Hepatocyte (in vitro differentiated cells): ENCODE measurements at regions not wholly inside any gene's neighbourhood (a gene's known extent, or its start where the extent isn't known, plus 50 kb on each side); places are given as distances from the start of the nearest gene placed in this dataset.

Experiments used
- DNase-seq: peaks from one replicate; pipeline ENCODE4 v3.0.0-alpha.2; 2016; ENCODE audit warnings: low spot score
- H2AFZ ChIP-seq: fragments of 200-600 bp; sonication (generic); 2 replicates; pipeline ENCODE4 v1.6.0; 2016; ENCODE audit warnings: antibody characterized with exemption, mild to moderate bottlenecking
- H3K27ac ChIP-seq: fragments of 200-600 bp; sonication (generic); 2 replicates; pipeline ENCODE4 v1.5.1; 2016; ENCODE audit warnings: mild to moderate bottlenecking
- H3K27me3 ChIP-seq: fragments of 200-600 bp; sonication (generic); 2 replicates; pipeline ENCODE4 v1.6.1; 2016
- H3K36me3 ChIP-seq: fragments of 200-600 bp; sonication (generic); replicated peaks from 2 replicates; pipeline ENCODE4 v1.5.1; 2016; ENCODE audit warnings: low read depth; ENCODE audit not compliant: insufficient read depth
- H3K4me1 ChIP-seq: fragments of 200-600 bp; sonication (generic); 2 replicates; pipeline ENCODE4 v1.5.1; 2016; ENCODE audit warnings: mild to moderate bottlenecking, moderate library complexity; ENCODE audit not compliant: insufficient read depth
- H3K4me2 ChIP-seq: fragments of 200-600 bp; sonication (generic); 2 replicates; pipeline ENCODE4 v1.6.0; 2016
- H3K4me3 ChIP-seq: fragments of 200-600 bp; sonication (generic); 2 replicates; pipeline ENCODE4 v1.5.1; 2016; ENCODE audit warnings: mild to moderate bottlenecking
- H3K79me2 ChIP-seq: fragments of 200-600 bp; sonication (generic); 2 replicates; pipeline ENCODE4 v1.6.0; 2017; ENCODE audit warnings: mild to moderate bottlenecking
- H3K9me2 ChIP-seq: fragments of 200-600 bp; sonication (generic); replicated peaks from 2 replicates; pipeline ENCODE4 v1.6.0; 2017; ENCODE audit warnings: mild to moderate bottlenecking; ENCODE audit not compliant: insufficient read depth
- H3K9me3 ChIP-seq: fragments of 200-600 bp; sonication (generic); 2 replicates; pipeline ENCODE4 v1.5.1; 2016; ENCODE audit warnings: low read depth, mild to moderate bottlenecking
- H4K20me1 ChIP-seq: fragments of 200-600 bp; sonication (generic); 2 replicates; pipeline ENCODE4 v1.6.0; 2016; ENCODE audit warnings: mild to moderate bottlenecking; ENCODE audit not compliant: insufficient read depth, poor library complexity, severe bottlenecking
- EZH2 ChIP-seq: fragments of 200-600 bp; sonication (generic); IDR thresholded peaks from 2 replicates; pipeline ENCODE4 v1.6.1; 2016; ENCODE audit warnings: antibody characterized with exemption, mild to moderate bottlenecking, borderline replicate concordance
- EZH2phosphoT487 ChIP-seq: fragments of 200-600 bp; sonication (generic); IDR thresholded peaks from one replicate; pipeline ENCODE4 v1.6.1; 2018; ENCODE audit warnings: antibody characterized with exemption, mild to moderate bottlenecking, low read depth, moderate library complexity; ENCODE audit not compliant: unreplicated experiment, severe bottlenecking
- WGBS: methylation state at CpG from one replicate; pipeline ENCODE4 v1.1.6; 2016; ENCODE audit warnings: low lambda C conversion rate; ENCODE audit errors: missing lambda C conversion rate; 5-methylcytosine and 5-hydroxymethylcytosine counted together
- TF ChIP-seq, protein P1 (sequence below): fragments of 200-600 bp; sonication (generic); IDR thresholded peaks from 2 replicates; pipeline ENCODE4 v1.5.1; 2016; ENCODE audit warnings: antibody characterized with exemption, mild to moderate bottlenecking; ENCODE audit not compliant: poor library complexity

DNA sequence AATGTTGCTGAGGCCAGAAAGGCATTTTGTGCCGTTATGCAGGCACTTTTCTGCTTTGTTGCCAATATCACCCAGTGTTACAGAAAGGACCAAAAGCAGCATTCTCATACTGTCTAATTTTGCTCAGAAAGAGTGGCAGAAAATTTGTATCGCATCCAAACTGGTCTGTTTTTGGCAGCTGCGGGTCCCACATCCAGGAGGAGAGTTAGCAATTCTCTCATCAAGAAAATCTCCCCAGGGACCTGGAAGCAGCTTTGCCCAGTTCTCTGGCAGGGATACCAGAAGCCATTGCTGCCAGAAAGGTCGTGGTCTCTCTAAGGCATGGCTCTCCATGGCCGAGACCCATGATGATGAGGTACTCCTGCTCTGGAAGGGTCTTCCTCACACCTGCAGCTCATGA lies 489.2 kb upstream of the ZMIZ1 start:
- Histone ChIP-seq H3K9me3 (no peaks in the 10 kb centered on the region), H3K9me2 (no peaks in the 10 kb centered on the region), H4K20me1 (no peaks in the 10 kb centered on the region), H3K27me3 (no peaks in the 10 kb centered on the region), H3K4me2 (no peak overlapping the region), H3K27ac (no peak overlapping the region), H3K4me1 (peaks cover 11% of the 10 kb centered on the region), H3K79me2 (no peaks in the 10 kb centered on the region), H3K36me3 (no peaks in the 10 kb centered on the region), H3K4me3 (no peak overlapping the region), H2AFZ (no peak overlapping the region)
- DNase-seq = no peak
- TF ChIP-seq EZH2 = no peak
- no peak for TF ChIP-seq EZH2phosphoT487
- TF ChIP-seq, protein P1, sequence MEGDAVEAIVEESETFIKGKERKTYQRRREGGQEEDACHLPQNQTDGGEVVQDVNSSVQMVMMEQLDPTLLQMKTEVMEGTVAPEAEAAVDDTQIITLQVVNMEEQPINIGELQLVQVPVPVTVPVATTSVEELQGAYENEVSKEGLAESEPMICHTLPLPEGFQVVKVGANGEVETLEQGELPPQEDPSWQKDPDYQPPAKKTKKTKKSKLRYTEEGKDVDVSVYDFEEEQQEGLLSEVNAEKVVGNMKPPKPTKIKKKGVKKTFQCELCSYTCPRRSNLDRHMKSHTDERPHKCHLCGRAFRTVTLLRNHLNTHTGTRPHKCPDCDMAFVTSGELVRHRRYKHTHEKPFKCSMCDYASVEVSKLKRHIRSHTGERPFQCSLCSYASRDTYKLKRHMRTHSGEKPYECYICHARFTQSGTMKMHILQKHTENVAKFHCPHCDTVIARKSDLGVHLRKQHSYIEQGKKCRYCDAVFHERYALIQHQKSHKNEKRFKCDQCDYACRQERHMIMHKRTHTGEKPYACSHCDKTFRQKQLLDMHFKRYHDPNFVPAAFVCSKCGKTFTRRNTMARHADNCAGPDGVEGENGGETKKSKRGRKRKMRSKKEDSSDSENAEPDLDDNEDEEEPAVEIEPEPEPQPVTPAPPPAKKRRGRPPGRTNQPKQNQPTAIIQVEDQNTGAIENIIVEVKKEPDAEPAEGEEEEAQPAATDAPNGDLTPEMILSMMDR = no peak
- WGBS = 96% methylated on average over 5 of the region's 5 CpGs

DNA sequence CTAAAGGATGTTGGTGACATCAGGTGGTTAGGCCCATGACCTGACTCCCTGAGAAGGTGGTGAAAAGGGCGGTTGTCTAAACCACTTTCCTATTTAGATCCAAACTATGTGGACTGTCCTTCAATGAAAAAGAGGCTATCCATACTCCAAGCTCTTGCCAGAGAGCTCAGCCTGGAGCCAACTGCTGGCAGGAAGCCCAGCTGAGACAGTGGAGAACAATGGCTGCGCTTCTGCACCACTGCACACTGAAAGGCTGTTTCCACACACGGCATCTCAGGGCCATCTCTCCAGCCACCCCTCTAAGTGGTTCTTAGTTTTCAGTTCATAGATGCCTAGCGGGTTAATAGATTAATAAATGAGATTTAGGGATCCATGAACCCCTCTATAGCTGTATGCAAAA lies 488.8 kb upstream of the ZMIZ1 start:
- Histone ChIP-seq H3K79me2 (no peaks in the 10 kb centered on the region), H3K4me1 (peaks cover 15% of the 10 kb centered on the region), H3K9me3 (no peaks in the 10 kb centered on the region), H3K9me2 (no peaks in the 10 kb centered on the region), H4K20me1 (no peaks in the 10 kb centered on the region), H3K36me3 (no peaks in the 10 kb centered on the region), H3K27me3 (no peaks in the 10 kb centered on the region), H3K4me2 (no peak overlapping the region), H2AFZ (no peak overlapping the region), H3K4me3 (no peak overlapping the region), H3K27ac (no peak overlapping the region)
- 92% methylated on average over 4 of the region's 4 CpGs for WGBS
- TF ChIP-seq, protein P1 = no peak
- TF ChIP-seq EZH2 (no peak), EZH2phosphoT487 (no peak)
- DNase-seq = no peak

DNA sequence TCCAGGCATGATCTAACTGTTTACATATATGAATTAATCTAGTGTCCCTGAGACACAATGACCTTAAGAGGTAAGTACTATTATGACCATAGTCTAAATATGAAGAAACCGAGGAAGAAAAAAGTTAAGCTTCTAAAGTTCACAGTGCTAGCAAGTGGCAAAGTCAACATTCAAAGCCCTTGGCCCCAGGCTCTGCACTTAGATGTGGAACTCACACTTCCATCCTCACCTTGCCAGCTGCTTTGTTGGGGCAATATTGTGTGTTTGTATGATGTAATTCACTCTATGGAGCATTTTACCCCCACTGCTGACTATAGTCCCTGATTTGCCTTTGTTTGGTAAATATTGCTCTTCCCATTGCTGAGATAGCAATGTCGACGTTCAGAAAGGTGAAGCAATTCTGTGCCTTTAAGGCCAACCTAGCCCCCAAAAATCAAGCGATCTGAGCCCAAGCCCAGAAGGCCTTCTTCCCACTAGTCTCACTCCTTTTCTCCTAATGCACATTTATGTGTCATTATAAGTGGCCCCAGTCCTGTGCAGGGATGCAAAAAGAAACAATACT lies 487.6 kb upstream of the ZMIZ1 start:
- Histone ChIP-seq H3K27ac (no peak overlapping the region), H4K20me1 (no peaks in the 10 kb centered on the region), H3K79me2 (no peaks in the 10 kb centered on the region), H3K27me3 (no peaks in the 10 kb centered on the region), H3K4me2 (no peak overlapping the region), H3K9me2 (no peaks in the 10 kb centered on the region), H3K4me3 (no peak overlapping the region), H3K36me3 (no peaks in the 10 kb centered on the region), H2AFZ (no peak overlapping the region), H3K4me1 (peaks cover 27% of the 10 kb centered on the region), H3K9me3 (no peaks in the 10 kb centered on the region)
- WGBS = 74% methylated on average over 4 of the region's 4 CpGs
- TF ChIP-seq EZH2phosphoT487 = no peak
- TF ChIP-seq, protein P1 = no peak
- no peak for TF ChIP-seq EZH2
- DNase-seq = no peak

DNA sequence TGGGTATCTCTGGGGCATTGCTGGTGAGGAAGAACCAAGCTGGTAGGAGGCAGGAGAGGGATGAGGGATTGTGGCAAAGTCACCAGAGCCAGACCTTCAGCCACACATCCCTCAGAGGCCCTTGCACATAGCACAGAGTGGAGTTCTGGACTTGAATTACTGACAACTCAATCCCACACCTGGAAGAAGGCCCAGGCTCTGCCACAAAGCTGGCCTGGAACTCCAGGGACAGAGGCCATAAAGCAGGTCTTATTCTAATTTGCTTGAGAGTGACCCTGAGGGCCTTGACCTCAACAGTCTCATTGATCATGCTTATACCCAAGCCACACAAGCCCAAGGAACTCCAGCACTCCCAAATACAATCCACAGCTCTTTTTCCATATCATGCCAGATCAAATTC lies 486.2 kb upstream of the ZMIZ1 start:
- H4K20me1 ChIP-seq = no peaks in the 10 kb centered on the region
- H3K9me2 ChIP-seq = no peaks in the 10 kb centered on the region
- no peak for DNase-seq
- H3K9me3 ChIP-seq = no peaks in the 10 kb centered on the region
- H3K79me2 ChIP-seq = no peaks in the 10 kb centered on the region
- H3K27me3 ChIP-seq = no peaks in the 10 kb centered on the region
- no peak overlapping the region for H3K27ac ChIP-seq
- TF ChIP-seq EZH2 = no peak
- TF ChIP-seq, protein P1 = no peak
- H2AFZ ChIP-seq = no peak overlapping the region
- H3K4me3 ChIP-seq = no peak overlapping the region
- no peak overlapping the region for H3K4me2 ChIP-seq
- H3K4me1 ChIP-seq = peaks cover 39% of the 10 kb centered on the region
- H3K36me3 ChIP-seq = no peaks in the 10 kb centered on the region
